Gastroesophageal sphincter (tissue), 4 donors: ENCODE measurements at regions not wholly inside any gene's neighbourhood (a gene's known extent, or its start where the extent isn't known, plus 50 kb on each side); places are given as distances from the start of the nearest gene placed in this dataset.

ENCODE experiments used
- ATAC-seq: fragments of 150-250 bp; one replicate; pipeline ENCODE4 v1.9.1; 2016; ENCODE audit warnings: mild to moderate bottlenecking, moderate library complexity
- H3K27ac ChIP-seq, 4 donors: fragments of 200-600 bp; sonication (generic) in 3 of 4; 1 replicate in 3 of 4; 2 replicates in 1 of 4; pipeline ENCODE4 v1.5.1; 2016 to 2019
- H3K27me3 ChIP-seq: fragments of 200-600 bp; sonication (generic); one replicate; pipeline ENCODE4 v1.5.1; 2019
- H3K36me3 ChIP-seq, 2 donors: fragments of 200-600 bp; sonication (generic); one replicate each; pipeline ENCODE4 v1.5.1; 2019; ENCODE audit warnings: control low read depth in 1 of 2
- H3K4me1 ChIP-seq, 3 donors: fragments of 200-600 bp; sonication (generic); 1 replicate in 2 of 3; 2 replicates in 1 of 3; pipeline ENCODE4 v1.5.1; 2016 to 2019; ENCODE audit warnings: control low read depth in 2 of 3
- H3K4me3 ChIP-seq, 2 donors: fragments of 200-600 bp; sonication (generic); one replicate each; pipeline ENCODE4 v1.5.1; 2019; ENCODE audit warnings: mild to moderate bottlenecking in 1 of 2, moderate library complexity in 1 of 2
- H3K9me3 ChIP-seq, 3 donors: fragments of 200-600 bp; sonication (generic); one replicate each; pipeline ENCODE4 v1.5.1; 2017 to 2019; ENCODE audit warnings: control low read depth in 2 of 3
- CTCF ChIP-seq, 4 experiments: fragments of 200-600 bp in 2 of 4; fragments of 450-650 bp in 2 of 4; sonication (generic) in 1 of 4; IDR thresholded peaks; one replicate each; pipeline ENCODE4 v1.5.1; 2017 to 2019; ENCODE audit warnings: antibody characterized with exemption in 4 of 4, mild to moderate bottlenecking in 2 of 4, moderate library complexity in 2 of 4
- EP300 ChIP-seq: sonication (generic); formaldehyde crosslinking; IDR thresholded peaks from one replicate; pipeline ENCODE4 v1.6.1; 2017; ENCODE audit warnings: antibody characterized with exemption, mild to moderate bottlenecking
- POLR2A ChIP-seq, 2 donors: fragments of 450-650 bp; IDR thresholded peaks; one replicate each; pipeline ENCODE4 v1.6.1; 2017; ENCODE audit warnings: antibody characterized with exemption in 2 of 2, mild to moderate bottlenecking in 2 of 2, moderate library complexity in 1 of 2
- POLR2AphosphoS5 ChIP-seq: sonication (generic); formaldehyde crosslinking; IDR thresholded peaks from one replicate; pipeline ENCODE4 v1.6.1; 2017; ENCODE audit warnings: antibody characterized with exemption
- WGBS, 2 donors: methylation state at CpG; one replicate each; pipeline ENCODE4 v1.1.5; 2018; ENCODE audit warnings: low coverage in 1 of 2; 5-methylcytosine and 5-hydroxymethylcytosine counted together

- WGBS, 2 donors: 75 to 89% methylated on average over 3 of the region's 3 CpGs
- H3K27ac ChIP-seq: no peak overlapping the region
- H3K9me3 ChIP-seq: no peaks in the 10 kb centered on the region
- no peak for ATAC-seq
- TF ChIP-seq EP300 (no peak), POLR2AphosphoS5 (no peak), CTCF (IDR thresholded peaks at IDR 0.05) (no peak), POLR2A (IDR thresholded peaks at IDR 0.05) (no peak)
- H3K4me1 ChIP-seq: no peaks in the 10 kb centered on the region
- H3K4me3 ChIP-seq: no peak overlapping the region
- no peaks in the 10 kb centered on the region for H3K27me3 ChIP-seq
- no peaks in the 10 kb centered on the region for H3K36me3 ChIP-seq
Observed at GRCh38 chr1:198943484-198944187, 304.8 kb downstream of the PTPRC start.

GRCh38 chr1:198947456-198947855 is 308.6 kb downstream of the PTPRC start:
- H3K36me3 ChIP-seq: no peaks in the 10 kb centered on the region
- TF ChIP-seq POLR2A (IDR thresholded peaks at IDR 0.05) (no peak), CTCF (IDR thresholded peaks at IDR 0.05) (no peak), EP300 (no peak), POLR2AphosphoS5 (no peak)
- ATAC-seq: no peak
- WGBS, 2 donors: 67 to 88% methylated on average over 1 of the region's 1 CpG
- no peaks in the 10 kb centered on the region for H3K27me3 ChIP-seq
- no peak overlapping the region for H3K4me3 ChIP-seq
- no peak overlapping the region for H3K27ac ChIP-seq
- no peaks in the 10 kb centered on the region for H3K9me3 ChIP-seq
- no peaks in the 10 kb centered on the region for H3K4me1 ChIP-seq

- Histone ChIP-seq H3K36me3 (no peaks in the 10 kb centered on the region), H3K4me3 (no peak overlapping the region), H3K27me3 (no peaks in the 10 kb centered on the region), H3K27ac (no peak overlapping the region), H3K9me3 (no peaks in the 10 kb centered on the region), H3K4me1 (no peaks in the 10 kb centered on the region)
- TF ChIP-seq CTCF (IDR thresholded peaks at IDR 0.05) (no peak), POLR2A (IDR thresholded peaks at IDR 0.05) (no peak)
- ATAC-seq: no peak
- 93 to 94% methylated on average over 8 to 16 of the region's 28 CpGs for WGBS, 2 donors
Observed at GRCh38 chr1:198948895-198949659, 310.2 kb downstream of the PTPRC start.

GRCh38 chr1:198950036-198950435 is 311.2 kb downstream of the PTPRC start:
- no peak for ATAC-seq
- H3K4me3 ChIP-seq: no peak overlapping the region
- no peak overlapping the region for H3K27ac ChIP-seq
- H3K4me1 ChIP-seq: no peaks in the 10 kb centered on the region
- whole genome bisulfite sequencing, 2 donors: 95 to 97% methylated on average over 3 of the region's 3 CpGs
- no peaks in the 10 kb centered on the region for H3K36me3 ChIP-seq
- H3K9me3 ChIP-seq: peaks cover 0 to 7% (median 0%) of the 10 kb centered on the region in 3 donors
- TF ChIP-seq EP300: no peak
- TF ChIP-seq CTCF (IDR thresholded peaks at IDR 0.05): no peak
- no peak for TF ChIP-seq POLR2A (IDR thresholded peaks at IDR 0.05)
- no peak for TF ChIP-seq POLR2AphosphoS5
- H3K27me3 ChIP-seq: no peaks in the 10 kb centered on the region

GRCh38 chr1:198955085-198955484 is 316.2 kb downstream of the PTPRC start:
- Histone ChIP-seq H3K9me3 (peaks cover 0 to 17% (median 0%) of the 10 kb centered on the region in 3 donors), H3K4me3 (no peak overlapping the region), H3K27ac (no peak overlapping the region), H3K36me3 (no peaks in the 10 kb centered on the region), H3K4me1 (no peaks in the 10 kb centered on the region), H3K27me3 (no peaks in the 10 kb centered on the region)
- no peak for ATAC-seq
- no peak for TF ChIP-seq POLR2AphosphoS5
- no peak for TF ChIP-seq CTCF (IDR thresholded peaks at IDR 0.05)
- TF ChIP-seq POLR2A (IDR thresholded peaks at IDR 0.05): no peak
- TF ChIP-seq EP300: no peak
